GDM1 (cell line): ENCODE measurements at regions not wholly inside any gene's neighbourhood (a gene's known extent, or its start where the extent isn't known, plus 50 kb on each side); places are given as distances from the start of the nearest gene placed in this dataset.
"Not testable (repeated sequence)": the region's sequence is repeated elsewhere in the genome, so short reads cannot be mapped to it uniquely, and the experiment has no call there.

Experiments
- DNase-seq: peaks from one replicate; lab custom pipeline; 2025; lab: John Stamatoyannopoulos, UW

DNA sequence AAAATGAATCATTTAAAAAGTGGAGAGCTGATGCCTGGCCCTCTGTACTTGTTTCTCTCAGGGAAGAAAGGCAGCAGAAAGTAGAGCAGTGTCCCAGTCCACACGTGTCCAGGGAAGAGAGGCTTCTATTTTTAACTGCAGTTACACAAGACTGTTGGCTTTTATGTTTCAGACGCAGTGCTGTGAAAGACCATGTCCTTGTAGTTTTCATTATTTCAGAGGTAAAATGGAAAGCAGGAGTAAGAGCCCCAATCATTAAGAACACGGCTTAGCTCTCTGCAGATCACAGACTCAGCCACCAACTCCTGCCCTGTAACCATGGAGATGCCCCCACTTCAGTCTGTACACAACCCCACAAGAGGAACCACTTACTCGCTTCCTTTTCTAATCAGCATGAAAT is 336.3 kb downstream of the DAD1 start:
- no peak for DNase-seq

DNA sequence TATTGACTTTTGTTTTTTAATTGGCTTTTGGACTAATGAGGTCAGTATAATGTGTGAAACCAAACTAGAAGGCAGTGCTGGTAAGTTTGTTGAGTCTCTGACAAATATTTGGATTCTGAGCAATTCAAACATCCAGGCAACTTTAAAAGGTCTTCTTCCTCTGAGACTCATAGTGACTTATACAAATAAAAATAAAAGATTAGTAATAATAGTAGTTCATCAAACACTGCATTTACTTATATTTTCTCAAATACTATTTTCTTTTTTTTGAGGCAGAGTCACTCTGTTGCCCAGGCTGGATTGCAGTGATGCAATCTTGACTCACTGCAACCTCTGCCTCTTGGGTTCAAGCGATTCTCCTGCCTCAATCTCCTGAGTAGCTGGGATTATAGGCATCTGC is 337.9 kb downstream of the DAD1 start:
- DNase-seq = no peak

DNA sequence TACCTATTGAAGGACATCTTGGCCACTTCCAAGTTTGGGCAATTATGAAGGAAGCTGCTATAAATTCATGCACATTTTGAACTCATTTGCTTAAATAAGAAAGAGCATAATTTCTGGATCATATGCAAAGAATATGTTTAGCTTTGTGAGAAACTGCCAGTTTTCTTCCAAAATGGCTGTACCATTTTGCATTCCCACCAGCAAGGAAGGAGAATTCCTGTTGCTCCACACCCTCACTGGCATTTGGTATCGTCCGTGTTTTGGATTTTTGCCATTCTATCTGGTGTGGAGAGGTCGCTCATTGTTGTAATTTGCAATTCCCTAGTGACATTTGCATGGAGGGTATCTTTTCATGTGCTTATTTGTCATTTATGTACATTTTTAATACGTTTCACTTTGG is 339.3 kb downstream of the DAD1 start:
- DNase-seq = no peak

DNA sequence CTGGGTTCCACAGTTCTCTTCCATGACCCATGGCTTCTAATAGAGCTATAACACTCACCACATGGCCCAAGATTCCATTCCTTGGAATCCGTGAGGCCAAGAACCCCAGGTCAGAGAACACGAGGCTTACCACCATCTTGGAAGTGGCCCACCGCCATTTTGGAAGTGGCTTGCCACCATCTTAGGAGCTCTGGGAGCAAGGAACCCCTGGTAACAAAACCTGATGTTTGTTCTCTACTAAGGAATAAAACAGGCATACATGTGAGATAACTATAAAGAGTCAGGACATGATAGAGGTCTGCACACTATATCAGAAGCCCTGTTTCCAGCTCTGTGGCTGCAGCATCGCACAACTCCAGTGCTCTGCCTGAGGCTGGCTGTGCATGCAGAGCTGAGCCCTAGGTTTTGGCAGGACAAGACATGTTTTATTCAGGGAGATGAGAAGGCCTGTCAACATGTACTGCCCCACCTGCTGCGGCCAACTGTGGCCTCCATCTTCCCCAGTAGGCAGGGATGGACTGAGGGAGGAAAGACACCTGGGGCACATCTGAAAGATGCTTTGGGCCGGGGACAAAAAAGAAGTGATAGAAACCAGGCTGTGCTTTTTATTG is 344.9 kb downstream of the DAD1 start:
- DNase-seq = no peak

DNA sequence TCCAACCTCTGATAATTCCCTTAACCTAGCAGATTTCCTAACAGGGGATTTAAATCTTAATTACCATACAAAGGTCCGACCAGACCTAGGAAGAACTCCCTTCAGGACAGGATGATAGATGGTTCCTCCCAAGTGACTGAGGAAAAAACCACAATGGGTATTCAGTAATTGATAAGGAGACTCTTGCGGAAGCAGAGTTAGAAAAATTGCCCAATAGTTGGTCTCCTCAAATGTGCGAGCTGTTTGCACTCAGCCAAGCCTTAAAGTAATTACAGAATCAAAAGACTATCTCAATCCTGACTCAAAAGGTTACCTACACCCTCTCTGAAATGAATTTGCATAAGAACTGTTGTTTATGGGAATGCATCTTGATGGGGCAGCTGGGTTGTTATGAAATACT is 350.7 kb downstream of the DAD1 start:
- not testable (repeated sequence) for DNase-seq

DNA sequence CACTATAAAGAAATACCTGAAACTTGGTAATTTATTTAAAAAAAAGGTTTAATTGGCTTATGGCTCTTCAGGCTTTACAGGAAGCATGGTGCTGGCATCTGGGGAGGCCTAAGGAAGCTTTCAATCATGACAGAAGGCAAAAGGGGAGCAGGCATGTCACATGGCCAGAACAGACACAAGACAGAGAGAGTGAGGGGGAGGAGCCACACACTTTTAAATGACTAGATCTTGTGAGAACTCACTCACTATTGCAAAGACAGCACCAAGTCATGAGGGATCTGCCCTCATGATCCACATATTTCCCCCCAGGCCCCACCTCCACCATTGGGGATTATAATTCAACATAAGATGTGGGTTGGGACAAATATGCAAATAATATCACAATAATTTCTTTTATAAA is 355.6 kb downstream of the DAD1 start:
- DNase-seq = no peak

DNA sequence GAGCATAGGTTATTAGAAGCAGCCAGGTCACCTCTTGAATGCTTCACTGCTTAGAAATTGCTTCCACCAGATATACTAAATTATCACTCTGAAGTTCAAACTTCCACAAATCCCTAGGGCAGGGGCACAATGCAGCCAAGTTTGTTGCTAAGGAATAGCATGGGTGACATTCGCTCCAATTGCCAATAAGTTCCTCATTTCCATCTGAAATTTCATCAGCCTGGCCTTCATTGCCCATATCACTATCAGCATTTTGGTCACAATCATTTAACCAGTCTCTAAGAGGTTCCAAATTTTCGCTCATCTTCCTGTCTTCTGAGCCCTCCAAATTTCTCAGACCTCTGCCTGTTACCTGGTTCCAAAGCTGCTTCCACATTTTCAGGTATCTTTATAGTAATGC is 356.1 kb downstream of the DAD1 start:
- no peak for DNase-seq

DNA sequence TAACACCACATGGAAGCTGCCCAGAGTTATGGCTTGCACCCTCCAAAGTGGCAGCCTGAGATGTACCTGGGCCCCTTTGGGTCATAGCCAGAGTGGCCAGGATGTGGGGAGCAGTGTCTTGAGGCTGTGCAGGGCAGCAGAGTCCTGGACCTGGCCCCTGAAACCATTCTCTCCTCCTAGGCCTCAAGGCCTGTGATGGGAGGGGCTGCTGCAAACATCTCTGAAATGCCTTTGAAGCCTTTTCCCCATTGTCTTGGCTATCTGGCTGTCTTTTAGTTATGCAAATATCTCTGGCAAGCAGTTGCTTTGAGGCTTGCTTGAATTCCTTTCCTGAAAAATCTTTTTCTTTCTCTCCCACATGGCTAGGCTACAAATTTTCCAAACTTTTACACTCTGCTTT is 356.5 kb downstream of the DAD1 start:
- no peak for DNase-seq

DNA sequence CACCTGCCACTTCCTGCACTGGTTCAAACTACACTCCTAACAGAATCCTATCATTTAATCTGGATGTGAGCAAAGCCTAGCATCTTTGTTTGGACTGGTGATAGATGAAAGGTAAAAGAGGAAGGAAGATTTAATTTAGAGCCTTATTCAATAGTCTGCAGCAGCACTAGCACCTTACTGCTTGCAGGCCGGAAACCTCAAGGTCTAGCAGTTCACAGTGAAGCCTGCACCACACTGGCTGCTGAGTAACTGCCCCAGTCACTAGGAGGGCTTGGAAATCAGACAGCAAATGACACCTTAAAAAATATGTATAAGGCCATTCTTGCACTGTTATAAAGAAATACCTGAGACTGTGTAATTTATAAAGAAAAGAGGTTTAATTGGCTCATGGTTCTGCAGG is 358.0 kb downstream of the DAD1 start:
- DNase-seq = peak; percentile 31

DNA sequence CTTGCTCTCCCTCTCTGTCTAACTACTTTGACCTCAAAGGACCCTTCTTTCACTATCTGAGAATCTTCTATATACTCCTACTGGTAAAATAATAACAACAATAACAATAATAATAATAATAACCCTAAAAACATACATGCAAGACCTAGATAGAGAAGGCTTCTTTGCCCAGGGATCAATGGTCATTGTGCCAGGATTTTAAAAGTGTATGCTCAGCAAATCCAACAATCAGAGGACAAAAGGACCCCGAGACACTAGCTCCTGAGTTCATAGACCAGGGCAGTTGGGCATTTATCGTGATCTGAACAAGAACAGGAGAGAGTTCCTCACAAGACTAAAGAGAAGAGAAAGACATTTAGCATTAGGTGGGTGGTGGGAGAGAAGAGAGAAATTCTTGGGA is 358.5 kb downstream of the DAD1 start:
- DNase-seq = no peak

DNA sequence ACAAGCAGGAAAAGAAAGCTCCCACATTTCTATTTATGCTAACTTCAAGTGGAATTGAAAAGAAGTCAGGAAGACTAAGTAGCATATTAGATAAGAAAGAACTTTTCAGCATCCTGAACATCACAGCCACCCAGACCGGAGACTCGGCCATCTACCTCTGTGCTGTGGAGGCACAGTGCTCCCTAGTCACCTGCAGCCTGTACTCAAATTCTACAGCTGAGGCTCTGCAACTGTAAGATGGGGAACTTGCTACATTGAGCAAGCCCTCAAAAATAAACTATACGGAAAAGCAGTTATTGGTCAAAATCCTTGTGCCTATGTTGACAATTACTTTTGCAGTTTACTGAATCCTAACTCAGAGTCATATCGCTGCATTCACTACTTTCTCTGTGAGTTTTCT is 361.9 kb downstream of the DAD1 start:
- no peak for DNase-seq

DNA sequence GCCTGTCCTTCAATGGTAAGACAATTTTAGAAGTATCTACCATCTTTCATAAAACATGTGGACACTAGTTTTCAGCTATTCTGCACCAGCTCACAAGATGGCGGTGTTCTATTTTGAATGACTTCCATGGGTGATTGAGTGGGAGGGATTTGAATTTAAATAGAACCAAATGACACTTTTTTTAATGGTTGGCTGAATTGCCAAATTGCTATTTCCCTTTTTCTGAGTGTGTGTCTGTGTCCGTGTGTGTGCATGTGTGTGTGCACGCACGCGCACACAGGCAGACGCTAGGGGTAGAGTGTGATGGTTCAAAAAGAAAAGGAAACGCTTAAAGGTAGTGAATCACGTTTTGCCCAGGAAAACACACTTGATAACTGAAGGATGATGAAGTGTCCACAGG is 362.6 kb downstream of the DAD1 start:
- DNase-seq = peak; percentile 66

DNA sequence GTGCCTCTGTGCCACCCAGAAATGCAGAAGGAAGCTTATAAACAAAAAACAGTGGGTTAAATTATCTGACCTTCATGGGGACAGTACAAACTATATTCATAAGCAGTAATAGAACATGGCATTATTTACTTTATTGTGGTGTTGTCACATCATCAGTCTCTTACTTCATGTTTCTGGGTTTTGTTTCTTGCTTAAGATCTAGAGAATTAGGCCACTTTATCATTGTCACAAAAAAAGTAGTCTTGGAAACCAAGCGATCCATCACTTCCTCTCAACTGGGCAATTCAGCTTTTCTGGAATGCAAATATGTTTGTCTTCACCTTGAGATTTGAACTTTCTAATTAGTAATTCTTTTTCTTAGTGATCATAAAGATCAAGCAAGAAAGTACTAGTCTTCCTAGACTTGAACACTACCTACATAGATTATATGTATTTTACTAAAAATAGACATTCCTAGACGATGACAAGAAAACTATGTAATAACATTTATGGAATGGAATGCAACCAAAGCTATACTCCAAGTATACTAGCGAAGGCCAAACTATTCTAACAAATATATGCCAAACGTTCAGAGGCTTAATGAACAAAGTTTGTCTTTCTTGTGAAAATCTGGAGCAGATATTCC is 363.4 kb downstream of the DAD1 start:
- DNase-seq = no peak

DNA sequence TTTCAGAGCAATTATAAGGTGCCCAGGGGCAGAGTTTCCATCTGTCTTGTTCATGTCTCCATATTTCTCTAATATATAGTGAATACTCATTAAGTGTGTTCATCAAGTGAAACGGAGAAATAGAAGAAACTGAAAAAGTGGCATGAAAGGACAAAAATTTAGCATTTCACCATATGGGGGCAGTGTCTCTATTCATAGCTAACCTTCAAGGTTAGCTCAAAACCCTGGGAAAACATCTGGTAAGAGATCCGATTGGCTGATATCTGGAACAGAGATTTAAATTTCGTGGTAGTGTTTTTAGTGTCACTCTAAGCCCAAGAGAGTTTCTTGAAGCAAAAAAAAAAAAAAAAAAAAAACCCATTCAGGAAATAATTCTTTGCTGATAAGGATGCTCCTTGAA is 367.5 kb downstream of the DAD1 start:
- no peak for DNase-seq

DNA sequence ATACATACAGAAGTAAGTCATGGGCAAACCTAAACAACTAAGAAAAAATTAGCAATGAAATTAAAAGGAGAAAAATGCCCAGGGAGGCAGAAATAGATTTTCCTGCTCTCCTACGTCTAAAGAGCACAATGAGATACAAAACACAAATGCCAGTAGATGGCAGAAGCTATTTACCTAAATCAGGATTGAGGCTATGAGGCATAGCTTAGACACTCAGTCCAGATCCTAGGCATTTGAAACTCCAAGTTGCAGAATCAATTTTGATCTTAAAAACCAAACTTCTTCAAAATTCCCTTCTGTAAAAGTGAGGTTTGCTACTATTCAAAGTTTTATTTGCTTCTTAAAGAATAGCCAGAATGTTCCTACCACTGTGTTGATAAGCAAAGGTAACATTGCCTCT is 368.6 kb downstream of the DAD1 start:
- no peak for DNase-seq

DNA sequence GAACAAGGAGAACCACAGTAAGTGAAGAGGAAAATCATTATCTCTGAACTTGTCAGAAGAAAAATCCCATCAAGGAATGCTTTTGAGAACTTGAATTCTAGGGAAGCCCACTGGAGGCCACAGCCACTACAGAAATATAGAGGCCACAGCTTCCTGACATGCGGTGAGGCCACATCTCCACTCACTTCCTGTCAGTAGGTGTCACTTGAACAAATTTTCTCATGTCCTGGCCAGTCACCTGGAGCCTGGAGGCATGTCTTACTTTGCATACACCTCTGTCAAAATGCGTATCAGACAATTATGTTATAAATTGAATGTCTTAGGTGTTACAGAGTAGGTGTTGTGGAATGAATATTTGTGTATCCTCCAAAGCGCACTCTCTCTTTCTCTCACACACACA is 370.3 kb downstream of the DAD1 start:
- DNase-seq = no peak

DNA sequence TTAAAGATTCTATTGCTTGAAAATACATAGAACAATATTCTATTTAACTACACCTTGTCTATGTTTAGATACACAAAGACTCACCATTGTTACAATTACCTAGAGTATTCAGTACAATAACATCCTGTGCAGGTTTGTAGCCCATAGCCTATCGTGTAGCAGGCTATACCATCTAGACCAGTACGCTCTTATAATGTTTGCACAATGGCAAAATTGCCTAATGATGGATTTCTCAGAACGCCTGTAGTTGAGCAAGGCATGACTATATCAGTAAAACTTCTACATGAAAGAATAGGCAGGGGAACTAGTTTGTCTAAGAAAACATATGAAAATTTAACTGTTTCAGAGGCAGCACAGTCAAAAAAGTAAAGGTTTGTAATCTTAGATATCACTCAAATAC is 375.9 kb downstream of the DAD1 start:
- no peak for DNase-seq

DNA sequence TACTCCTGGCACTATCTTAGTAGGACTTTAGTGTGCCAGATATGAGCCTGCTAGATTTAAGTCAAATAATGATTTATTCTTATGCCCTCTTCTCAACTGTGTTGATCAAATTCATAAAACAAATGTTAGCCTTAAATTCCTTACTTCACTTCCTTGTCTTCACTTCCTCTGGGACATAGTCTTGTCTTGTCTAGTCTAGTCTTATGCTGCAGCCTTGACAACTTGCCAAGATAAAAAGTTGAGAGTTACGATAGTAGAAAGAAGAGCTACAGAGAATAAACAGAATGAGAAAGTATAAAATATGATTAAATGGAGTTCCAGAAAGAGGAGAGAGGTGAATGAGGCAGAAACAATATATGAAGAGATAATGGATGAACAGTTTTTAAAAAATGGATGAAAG is 378.1 kb downstream of the DAD1 start:
- no peak for DNase-seq

DNA sequence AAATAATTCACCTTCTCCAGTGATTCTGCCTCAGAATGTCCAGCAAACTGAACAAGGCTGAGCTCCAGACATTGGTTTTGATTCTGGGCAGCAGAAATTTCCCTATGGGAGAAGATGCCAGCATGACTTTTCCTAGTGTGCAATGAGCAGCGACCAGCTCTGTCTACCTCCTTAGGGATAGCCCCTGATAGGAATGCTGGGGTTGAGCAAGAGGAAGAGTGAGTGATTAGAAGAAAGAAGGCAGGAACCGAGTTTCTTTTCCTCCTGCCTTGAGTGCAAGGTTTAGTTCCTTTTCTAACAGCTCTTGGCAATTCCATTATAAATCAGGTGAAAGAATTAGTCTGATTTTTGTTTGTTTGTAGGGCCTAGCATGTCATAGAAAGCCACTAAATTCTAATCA is 379.0 kb downstream of the DAD1 start:
- DNase-seq = no peak

DNA sequence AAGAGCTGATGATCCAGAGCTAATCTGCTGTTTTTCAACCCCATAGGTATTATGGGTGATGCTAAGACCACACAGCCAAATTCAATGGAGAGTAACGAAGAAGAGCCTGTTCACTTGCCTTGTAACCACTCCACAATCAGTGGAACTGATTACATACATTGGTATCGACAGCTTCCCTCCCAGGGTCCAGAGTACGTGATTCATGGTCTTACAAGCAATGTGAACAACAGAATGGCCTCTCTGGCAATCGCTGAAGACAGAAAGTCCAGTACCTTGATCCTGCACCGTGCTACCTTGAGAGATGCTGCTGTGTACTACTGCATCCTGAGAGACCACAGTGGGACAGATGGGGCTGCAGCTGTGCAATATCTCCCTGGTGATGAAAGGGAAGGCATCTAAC is 386.0 kb downstream of the DAD1 start:
- DNase-seq = no peak

DNA sequence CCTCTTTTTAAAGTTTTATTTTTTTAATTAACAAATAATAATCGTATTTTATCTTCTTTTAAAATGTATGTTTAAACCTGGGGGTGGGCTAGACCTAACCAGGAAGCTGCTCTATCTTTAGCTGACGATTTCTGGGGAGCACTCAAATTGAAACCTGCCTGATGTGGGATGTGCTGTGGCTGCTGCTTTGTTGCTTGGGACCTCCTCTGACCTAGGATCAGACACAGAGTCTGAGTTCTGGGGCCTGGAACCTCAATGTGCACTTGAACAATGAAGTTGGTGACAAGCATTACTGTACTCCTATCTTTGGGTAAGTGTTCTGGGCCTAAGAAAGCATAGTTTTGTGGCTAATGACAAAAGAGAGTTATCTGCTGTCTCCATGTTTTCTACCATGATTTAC is 386.7 kb downstream of the DAD1 start:
- no peak for DNase-seq

DNA sequence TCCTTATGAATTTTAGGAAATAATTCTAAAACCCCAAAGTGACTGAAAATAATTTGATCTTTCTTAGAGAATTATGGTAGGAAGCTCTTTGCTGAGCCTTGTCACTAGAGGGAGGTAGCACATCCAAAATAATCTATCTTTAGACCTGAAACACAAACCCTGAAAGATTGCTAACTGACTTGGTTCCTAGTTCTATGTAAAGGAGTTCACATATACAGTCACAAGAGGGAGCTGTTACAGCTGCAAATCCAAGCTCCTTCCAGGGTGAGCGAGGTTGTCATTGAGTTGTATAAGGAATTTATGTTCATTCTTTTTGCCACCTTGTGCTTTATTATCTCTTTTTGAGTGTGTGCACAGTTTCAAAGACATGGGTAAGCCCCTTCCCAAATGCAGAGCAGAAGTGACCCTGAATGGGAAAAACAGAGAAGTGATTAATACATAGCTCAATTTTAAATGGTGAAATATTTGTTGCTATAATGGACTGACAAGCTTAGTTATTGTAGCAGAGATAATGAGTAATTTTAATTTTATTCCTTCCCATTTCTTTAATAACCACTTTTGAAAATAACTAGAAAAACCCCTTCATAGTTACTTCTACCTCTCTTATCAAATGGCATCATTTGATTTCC is 387.9 kb downstream of the DAD1 start:
- peak; percentile 33 for DNase-seq

DNA sequence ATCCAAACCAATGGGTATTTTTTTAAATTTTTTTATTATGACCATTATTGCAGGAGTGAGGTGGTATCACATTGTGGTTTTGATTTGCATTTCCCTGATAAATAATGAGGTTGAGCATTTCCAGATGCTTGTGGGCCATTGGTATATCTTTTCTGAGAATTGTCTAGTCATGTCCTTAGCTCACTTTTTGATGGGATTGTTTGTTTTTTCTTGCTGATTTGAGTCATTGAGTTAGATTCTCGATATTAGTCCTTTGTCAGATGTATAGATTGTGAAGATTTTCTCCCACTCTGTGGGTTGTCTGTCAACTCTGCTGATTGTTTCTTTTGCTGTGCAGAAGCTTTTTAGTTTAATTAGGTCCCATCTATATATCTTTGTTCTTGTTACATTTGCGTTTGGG is 388.9 kb downstream of the DAD1 start:
- not testable (repeated sequence) for DNase-seq

DNA sequence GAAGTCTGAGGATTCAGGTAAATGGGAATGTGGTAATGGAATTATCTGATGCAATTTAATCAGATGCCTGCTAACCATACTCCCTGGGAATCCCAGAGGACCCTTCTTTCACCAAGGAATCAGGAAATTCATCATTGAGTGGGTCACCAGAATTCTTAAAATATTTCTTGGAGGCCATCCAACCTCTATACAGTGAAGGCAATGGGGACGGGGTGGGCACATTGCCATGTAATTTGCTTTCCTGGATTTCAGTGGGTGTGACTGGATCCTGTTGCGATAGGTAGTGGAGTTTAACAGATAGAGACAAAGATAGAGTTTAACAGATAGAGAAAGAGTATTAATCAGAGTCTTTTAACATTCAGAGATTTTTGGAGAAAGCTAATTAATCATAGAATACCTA is 394.4 kb downstream of the DAD1 start:
- no peak for DNase-seq
